SK-N-MC (cell line): ENCODE measurements at regions not wholly inside any gene's neighbourhood (a gene's known extent, or its start where the extent isn't known, plus 50 kb on each side); places are given as distances from the start of the nearest gene placed in this dataset.

Experiments
- EZH2 ChIP-seq: fragments of 200-600 bp; sonication (generic); IDR thresholded peaks from one replicate; pipeline ENCODE4 v1.6.1; 2017; ENCODE audit warnings: antibody characterized with exemption
- FOXP2 ChIP-seq: optimal IDR thresholded peaks from 2 replicates; pipeline ENCODE3; 2011; ENCODE audit warnings: mild to moderate bottlenecking, moderate library complexity; ENCODE audit not compliant: insufficient read depth; ENCODE audit errors: extremely low read length, control extremely low read depth
- POLR2AphosphoS5 ChIP-seq: IDR thresholded peaks from 2 replicates; pipeline ENCODE4 v1.6.1; 2012; ENCODE audit warnings: mild to moderate bottlenecking, low read depth, low read length, borderline replicate concordance

GRCh38 chr6:98366371-98366770 lies 468.0 kb upstream of the POU3F2 start:
- TF ChIP-seq EZH2 = no peak
- TF ChIP-seq POLR2AphosphoS5 = no peak
- TF ChIP-seq FOXP2 = no peak
